NOMO-1 treated with dmso at 0.1 percent for 144 hours (cell line): ENCODE measurements at regions not wholly inside any gene's neighbourhood (a gene's known extent, or its start where the extent isn't known, plus 50 kb on each side); places are given as distances from the start of the nearest gene placed in this dataset.
"Not testable (repeated sequence)": the region's sequence is repeated elsewhere in the genome, so short reads cannot be mapped to it uniquely, and the experiment has no call there.

Source experiments
- DNase-seq: peaks from one replicate; lab custom pipeline; 2025; ENCODE audit not compliant: unreplicated experiment; lab: John Stamatoyannopoulos, UW

- DNase-seq: no peak
These were observed 228.0 kb downstream of the MID1IP1 start for GRCh38 chrX:39029221-39029620.

GRCh38 chrX:39030636-39031035, 229.4 kb downstream of the MID1IP1 start:
- DNase-seq: no peak

GRCh38 chrX:39039890-39040289, 238.6 kb downstream of the MID1IP1 start:
- DNase-seq: no peak

- no peak for DNase-seq
These were observed 242.7 kb downstream of the MID1IP1 start for GRCh38 chrX:39043838-39044550.

GRCh38 chrX:39047174-39047573, 245.9 kb downstream of the MID1IP1 start:
- no peak for DNase-seq

GRCh38 chrX:39049975-39050374, 248.7 kb downstream of the MID1IP1 start:
- no peak for DNase-seq

- DNase-seq: no peak
These were observed 249.2 kb downstream of the MID1IP1 start for GRCh38 chrX:39050427-39050826.

GRCh38 chrX:39052751-39053150, 251.5 kb downstream of the MID1IP1 start:
- no peak for DNase-seq

GRCh38 chrX:39058724-39059123, 257.5 kb downstream of the MID1IP1 start:
- no peak for DNase-seq

- no peak for DNase-seq
These were observed 258.6 kb downstream of the MID1IP1 start for GRCh38 chrX:39059866-39060265.

GRCh38 chrX:39063037-39063436, 261.8 kb downstream of the MID1IP1 start:
- peak; percentile 77 for DNase-seq

- no peak for DNase-seq
These were observed 262.4 kb downstream of the MID1IP1 start for GRCh38 chrX:39063702-39064101.

GRCh38 chrX:39065051-39065871, 264.0 kb downstream of the MID1IP1 start:
- no peak for DNase-seq

- no peak for DNase-seq
These were observed 266.6 kb downstream of the MID1IP1 start for GRCh38 chrX:39067866-39068265.

- not testable (repeated sequence) for DNase-seq
These were observed 267.4 kb downstream of the MID1IP1 start for GRCh38 chrX:39068634-39069033.

GRCh38 chrX:39070009-39070408, 268.8 kb downstream of the MID1IP1 start:
- DNase-seq: no peak

- DNase-seq: no peak
These were observed 271.9 kb downstream of the MID1IP1 start for GRCh38 chrX:39073131-39073530.

- no peak for DNase-seq
These were observed 295.3 kb downstream of the MID1IP1 start for GRCh38 chrX:39096599-39096998.

- DNase-seq: no peak
These were observed 303.5 kb downstream of the MID1IP1 start for GRCh38 chrX:39104745-39105144.

GRCh38 chrX:39112143-39112542, 310.9 kb downstream of the MID1IP1 start:
- DNase-seq: no peak

GRCh38 chrX:39115166-39115565, 313.9 kb downstream of the MID1IP1 start:
- no peak for DNase-seq

GRCh38 chrX:39117101-39117500, 315.8 kb downstream of the MID1IP1 start:
- DNase-seq: no peak
